HCT116 (cell line): ENCODE measurements at regions not wholly inside any gene's neighbourhood (a gene's known extent, or its start where the extent isn't known, plus 50 kb on each side); places are given as distances from the start of the nearest gene placed in this dataset.

Experiments used
- ATAC-seq: fragments of 200-7000 bp; cut with Tn5 transposase; 2 replicates; pipeline ENCODE4 v1.9.1; 2020; ENCODE audit warnings: mild to moderate bottlenecking, moderate library complexity
- BruUV-seq: library from RNA; stranded (reverse); fragments of 400-500 nt; replicated peaks from 2 replicates; lab custom pipeline; 2021; lab: Mats Ljungman, UMichigan
- CTCF ChIA-PET: fragments of 300-600 bp; sonication (Branson Sonifier 250); formaldehyde crosslinking; loops from one replicate; lab custom pipeline; 2021; ENCODE audit warnings: antibody characterized with exemption; lab: Charles Lee
- POLR2A ChIA-PET: fragments of 300-600, 350-600 bp; sonication (Branson Sonifier 250); formaldehyde crosslinking; loops from one replicate; lab custom pipeline; 2021; ENCODE audit warnings: antibody characterized with exemption; lab: Charles Lee
- RAD21 ChIA-PET, 2 experiments: fragments of 300-600 bp; sonication (Branson Sonifier 250); formaldehyde crosslinking; loops; one replicate each; lab custom pipeline; 2023; ENCODE audit warnings: low total read pairs in 2 of 2; ENCODE audit not compliant: uncharacterized antibody in 2 of 2, unreplicated experiment in 2 of 2, low non-redundant PET in 1 of 2; lab: Charles Lee
- DNase-seq: peaks from one replicate; pipeline ENCODE4 v3.0.0-alpha.2; 2010; ENCODE audit warnings: low read depth, low spot score
- H2AFZ ChIP-seq: fragments of 200-600 bp; shearing (Covaris generic), sonication (generic); 2 replicates; pipeline ENCODE4 v1.6.1; 2017; ENCODE audit warnings: low read depth, mixed run types, mixed read lengths, antibody characterized with exemption, low read length; ENCODE audit not compliant: poor library complexity, severe bottlenecking
- H3K27ac ChIP-seq: 2 replicates; pipeline ENCODE4 v1.5.1; 2012; ENCODE audit warnings: low read depth, low read length
- H3K27me3 ChIP-seq: fragments of 200-600 bp; sonication (generic); 2 replicates; pipeline ENCODE4 v1.6.1; 2016; ENCODE audit warnings: mixed run types, low read length, mixed read lengths; ENCODE audit not compliant: insufficient read depth
- H3K36me3 ChIP-seq, 2 experiments: fragments of 200-500 bp in 1 of 2; fragments of 200-600 bp in 1 of 2; sonication (Bioruptor generic) in 1 of 2; sonication (generic) in 1 of 2; 2 replicates each; pipeline versions ENCODE4 v1.5.1 to v1.6.1; 2014 to 2016; ENCODE audit warnings: low read length in 2 of 2, inconsistent platforms in 1 of 2, mixed read lengths in 1 of 2, mixed run types in 1 of 2; ENCODE audit not compliant: insufficient read depth in 2 of 2, control insufficient read depth in 1 of 2
- H3K4me1 ChIP-seq, 2 experiments: fragments of 200-600 bp in 1 of 2; sonication (generic) in 1 of 2; 2 replicates each; pipeline versions ENCODE4 v1.5.1 to v1.6.1; 2012 to 2017; ENCODE audit warnings: low read length in 2 of 2, inconsistent platforms in 1 of 2, mild to moderate bottlenecking in 1 of 2, mixed read lengths in 1 of 2, mixed run types in 1 of 2, moderate library complexity in 1 of 2; ENCODE audit not compliant: insufficient read depth in 2 of 2, control insufficient read depth in 1 of 2
- H3K4me2 ChIP-seq: fragments of 200-600 bp; sonication (generic); 2 replicates; pipeline ENCODE4 v1.6.1; 2017; ENCODE audit warnings: mixed run types, low read length, mixed read lengths
- H3K4me3 ChIP-seq, 2 experiments: fragments of 200-600 bp in 1 of 2; sonication (generic) in 1 of 2; replicated peaks in 1 of 2; 2 replicates each; pipeline ENCODE4 v1.5.1; 2011 to 2016; ENCODE audit warnings: low read length in 2 of 2, control low read depth in 1 of 2, low read depth in 1 of 2, mild to moderate bottlenecking in 1 of 2, mixed read lengths in 1 of 2, mixed run types in 1 of 2
- H3K79me2 ChIP-seq: fragments of 200-600 bp; sonication (generic); 2 replicates; pipeline ENCODE4 v1.6.1; 2017; ENCODE audit warnings: mild to moderate bottlenecking, mixed run types, low read length, moderate library complexity, mixed read lengths; ENCODE audit not compliant: insufficient read depth
- H3K9ac ChIP-seq: fragments of 200-600 bp; sonication (generic); 2 replicates; pipeline ENCODE4 v1.6.1; 2016; ENCODE audit warnings: low read length, mixed read lengths
- H3K9me2 ChIP-seq: fragments of 200-600 bp; sonication (generic), shearing (Covaris generic); 2 replicates; pipeline ENCODE4 v1.6.1; 2017; ENCODE audit warnings: mixed run types, mild to moderate bottlenecking, moderate library complexity; ENCODE audit not compliant: insufficient read depth
- H3K9me3 ChIP-seq, 2 experiments: fragments of 200-500 bp in 1 of 2; fragments of 200-600 bp in 1 of 2; sonication (Bioruptor generic) in 1 of 2; sonication (generic) in 1 of 2; 2 replicates each; pipeline ENCODE4 v1.6.1; 2014 to 2017; ENCODE audit warnings: low read length in 2 of 2, mixed read lengths in 2 of 2, inconsistent platforms in 1 of 2, low read depth in 1 of 2, mild to moderate bottlenecking in 1 of 2, mixed run types in 1 of 2, moderate library complexity in 1 of 2; ENCODE audit not compliant: control insufficient read depth in 1 of 2, insufficient read depth in 1 of 2
- H4K20me1 ChIP-seq: fragments of 200-600 bp; sonication (generic), shearing (Covaris generic); 2 replicates; pipeline ENCODE4 v1.6.1; 2017; ENCODE audit warnings: mixed run types, mild to moderate bottlenecking, moderate library complexity; ENCODE audit not compliant: insufficient read depth
- EGR1 ChIP-seq: IDR thresholded peaks from 2 replicates; pipeline ENCODE4 v1.6.1; 2012; ENCODE audit warnings: low read depth
- EZH2phosphoT487 ChIP-seq: fragments of 200-600 bp; IDR thresholded peaks from 2 replicates; pipeline ENCODE4 v1.6.1; 2018; ENCODE audit warnings: antibody characterized with exemption, borderline replicate concordance
- JUND ChIP-seq: IDR thresholded peaks from 2 replicates; pipeline ENCODE4 v1.6.1; 2012
- POLR2A ChIP-seq: IDR thresholded peaks from 2 replicates; pipeline ENCODE4 v1.7.0; 2011; ENCODE audit warnings: borderline replicate concordance; ENCODE audit not compliant: insufficient read depth, insufficient read length; ENCODE audit errors: extremely low read depth
- POLR2AphosphoS5 ChIP-seq: IDR thresholded peaks from 2 replicates; pipeline ENCODE4 v1.6.1; 2011; ENCODE audit warnings: mild to moderate bottlenecking, low read depth, low read length, moderate library complexity
- RAD21 ChIP-seq: IDR thresholded peaks from 2 replicates; pipeline ENCODE4 v1.6.1; 2012; ENCODE audit warnings: low read depth, mild to moderate bottlenecking
- REST ChIP-seq: IDR thresholded peaks from 2 replicates; pipeline ENCODE4 v1.6.1; 2012; ENCODE audit warnings: low read depth
- SIN3A ChIP-seq: IDR thresholded peaks from 2 replicates; pipeline ENCODE4 v1.6.1; 2012; ENCODE audit warnings: low read depth
- SRF ChIP-seq: IDR thresholded peaks from 2 replicates; pipeline ENCODE4 v1.6.1; 2012; ENCODE audit warnings: low read depth
- TCF7L2 ChIP-seq: IDR thresholded peaks from 2 replicates; pipeline ENCODE4 v1.7.0; 2011; ENCODE audit warnings: borderline replicate concordance, inconsistent platforms; ENCODE audit not compliant: insufficient read depth, insufficient read length; ENCODE audit errors: extremely low read depth
- ZFX ChIP-seq: fragments of 450-650 bp; IDR thresholded peaks from 2 replicates; pipeline ENCODE4 v1.6.1; 2017
- intact Hi-C: fragments of 100-400 bp; cut with micrococcal nuclease; formaldehyde crosslinking; loops from 2 replicates; pipeline ENCODE4 v1.10.0; 2022
- TF ChIP-seq, protein P1 (sequence below): IDR thresholded peaks from 2 replicates; pipeline ENCODE4 v1.6.1; 2011; ENCODE audit warnings: mild to moderate bottlenecking, low read length, moderate library complexity; ENCODE audit not compliant: insufficient replicate concordance; ENCODE audit errors: extremely low read depth

GRCh38 chr1:187936667-187937066 is 1107.9 kb downstream of the PLA2G4A start:
- intact Hi-C loops, result no loop called here
- H3K27me3 ChIP-seq, result no peaks in the 10 kb centered on the region
- no peaks in the 10 kb centered on the region for H3K36me3 ChIP-seq
- H3K4me3 ChIP-seq, result no peak overlapping the region
- TF ChIP-seq RAD21, result no peak
- TF ChIP-seq, protein P1, sequence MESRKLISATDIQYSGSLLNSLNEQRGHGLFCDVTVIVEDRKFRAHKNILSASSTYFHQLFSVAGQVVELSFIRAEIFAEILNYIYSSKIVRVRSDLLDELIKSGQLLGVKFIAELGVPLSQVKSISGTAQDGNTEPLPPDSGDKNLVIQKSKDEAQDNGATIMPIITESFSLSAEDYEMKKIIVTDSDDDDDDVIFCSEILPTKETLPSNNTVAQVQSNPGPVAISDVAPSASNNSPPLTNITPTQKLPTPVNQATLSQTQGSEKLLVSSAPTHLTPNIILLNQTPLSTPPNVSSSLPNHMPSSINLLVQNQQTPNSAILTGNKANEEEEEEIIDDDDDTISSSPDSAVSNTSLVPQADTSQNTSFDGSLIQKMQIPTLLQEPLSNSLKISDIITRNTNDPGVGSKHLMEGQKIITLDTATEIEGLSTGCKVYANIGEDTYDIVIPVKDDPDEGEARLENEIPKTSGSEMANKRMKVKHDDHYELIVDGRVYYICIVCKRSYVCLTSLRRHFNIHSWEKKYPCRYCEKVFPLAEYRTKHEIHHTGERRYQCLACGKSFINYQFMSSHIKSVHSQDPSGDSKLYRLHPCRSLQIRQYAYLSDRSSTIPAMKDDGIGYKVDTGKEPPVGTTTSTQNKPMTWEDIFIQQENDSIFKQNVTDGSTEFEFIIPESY, result no peak
- TF ChIP-seq, all 23 proteins: peak for 0
- ATAC-seq (no peak), DNase-seq (no peak)
- no peak overlapping the region for H2AFZ ChIP-seq
- H3K9me3 ChIP-seq, result no peaks in the 10 kb centered on the region
- no peaks in the 10 kb centered on the region for H4K20me1 ChIP-seq
- H3K9me2 ChIP-seq, result no peaks in the 10 kb centered on the region
- RAD21 ChIA-PET, result no interaction called here
- POLR2A ChIA-PET, result no interaction called here
- H3K4me2 ChIP-seq, result no peak overlapping the region
- no TSS peak for BruUV-seq
- no peaks in the 10 kb centered on the region for H3K79me2 ChIP-seq
- H3K27ac ChIP-seq, result no peak overlapping the region
- H3K4me1 ChIP-seq, result no peaks in the 10 kb centered on the region
- H3K9ac ChIP-seq, result no peak overlapping the region
- CTCF ChIA-PET, result no interaction called here

- no peak for DNase-seq
- no peaks in the 10 kb centered on the region for H3K27me3 ChIP-seq
- H3K36me3 ChIP-seq, result no peaks in the 10 kb centered on the region
- no peak overlapping the region for H3K4me2 ChIP-seq
- ATAC-seq, result no peak
- ChIA-PET CTCF (no interaction called here), POLR2A (interaction anchor here (1.1 kb wide), 1 partner anchor 9 kb away, joined by 3 read pairs; no protein-coding TSS in a partner anchor), RAD21 (no interaction called here)
- no peaks in the 10 kb centered on the region for H3K9me2 ChIP-seq
- TF ChIP-seq JUND (no peak), EZH2phosphoT487 (no peak), RAD21 (no peak), TCF7L2 (no peak), POLR2AphosphoS5 (no peak), POLR2A (no peak), EGR1 (no peak), REST (no peak), SRF (no peak), ZFX (no peak), SIN3A (no peak)
- no peaks in the 10 kb centered on the region for H3K4me1 ChIP-seq
- no peak overlapping the region for H3K4me3 ChIP-seq
- no peak overlapping the region for H3K27ac ChIP-seq
- intact Hi-C loops, result no loop called here
- H4K20me1 ChIP-seq, result no peaks in the 10 kb centered on the region
- no peak overlapping the region for H3K9ac ChIP-seq
- no peaks in the 10 kb centered on the region for H3K79me2 ChIP-seq
- no peaks in the 10 kb centered on the region for H3K9me3 ChIP-seq
- H2AFZ ChIP-seq, result no peak overlapping the region
- BruUV-seq, result no TSS peak
Measured at GRCh38 chr1:187938092-187938491, 1109.3 kb downstream of the PLA2G4A start.
